ENCODE measurements at regions not wholly inside any gene's neighbourhood (a gene's known extent, or its start where the extent isn't known, plus 50 kb on each side); places are given as distances from the start of the nearest gene placed in this dataset.

- no peak for DNase-seq
Observed at GRCh38 chr5:74372051-74372450, 268.5 kb downstream of the ENC1 start.

GRCh38 chr5:74371621-74372020 is 268.9 kb downstream of the ENC1 start:
- no peak for DNase-seq

GRCh38 chr5:74370168-74370567 is 270.4 kb downstream of the ENC1 start:
- no peak for DNase-seq

GRCh38 chr5:74369173-74369572 is 271.4 kb downstream of the ENC1 start:
- no peak for DNase-seq

GRCh38 chr5:74367934-74368333 is 272.6 kb downstream of the ENC1 start:
- DNase-seq: no peak

GRCh38 chr5:74367241-74367733 is 273.2 kb downstream of the ENC1 start:
- DNase-seq: no peak

GRCh38 chr5:74365723-74366122 is 274.8 kb downstream of the ENC1 start:
- no peak for DNase-seq

GRCh38 chr5:74364507-74364906 is 276.0 kb downstream of the ENC1 start:
- DNase-seq: no peak

GRCh38 chr5:74363603-74364205 is 276.8 kb downstream of the ENC1 start:
- DNase-seq: no peak

- DNase-seq: peak; percentile 63
Observed at GRCh38 chr5:74361406-74362358, 278.8 kb downstream of the ENC1 start.

GRCh38 chr5:74360535-74361210 is 279.9 kb downstream of the ENC1 start:
- no peak for DNase-seq

GRCh38 chr5:74357827-74358226 is 282.7 kb downstream of the ENC1 start:
- DNase-seq: no peak

- DNase-seq: no peak
Observed at GRCh38 chr5:74356009-74356695, 284.4 kb downstream of the ENC1 start.

GRCh38 chr5:74355041-74355824 is 285.3 kb downstream of the ENC1 start:
- DNase-seq: no peak

GRCh38 chr5:74352256-74352655 is 288.3 kb downstream of the ENC1 start:
- DNase-seq: no peak

GRCh38 chr5:74342948-74343682 is 297.4 kb downstream of the ENC1 start:
- no peak for DNase-seq

- DNase-seq: no peak
Observed at GRCh38 chr5:74342182-74342581, 298.3 kb downstream of the ENC1 start.

GRCh38 chr5:74341221-74341620 is 299.3 kb downstream of the ENC1 start:
- DNase-seq: no peak

- no peak for DNase-seq
Observed at GRCh38 chr5:74340476-74340875, 300.1 kb downstream of the ENC1 start.

- no peak for DNase-seq
Observed at GRCh38 chr5:74337984-74338310, 302.6 kb downstream of the ENC1 start.

GRCh38 chr5:74337254-74337983 is 303.1 kb downstream of the ENC1 start:
- DNase-seq: no peak

Measured in NCI-H526 treated with DMSO at 0.1 percent for 48 hours (cell line).